ENCODE measurements at regions not wholly inside any gene's neighbourhood (a gene's known extent, or its start where the extent isn't known, plus 50 kb on each side); places are given as distances from the start of the nearest gene placed in this dataset.

DNA sequence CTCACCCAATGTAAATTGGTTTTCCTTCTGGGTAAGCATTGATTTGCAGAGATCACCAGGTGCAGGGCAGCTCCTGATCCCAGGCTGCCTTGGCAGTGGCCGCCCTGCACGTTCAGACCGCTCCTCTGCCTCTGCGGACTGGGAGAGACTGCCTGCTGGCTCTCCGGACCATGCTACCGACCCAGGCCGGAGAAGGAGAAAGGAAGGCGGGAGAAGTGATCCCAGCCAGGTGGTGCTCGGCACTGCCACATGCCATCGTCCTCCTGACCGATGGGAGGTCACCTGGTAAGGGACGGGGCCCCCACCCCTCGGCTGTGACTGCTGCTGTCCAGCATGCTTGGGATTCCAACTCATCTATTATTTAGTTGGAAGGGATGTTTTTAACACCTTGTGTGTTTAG is 108.1 kb upstream of the POU3F3 start:
- TF ChIP-seq, protein P1, sequence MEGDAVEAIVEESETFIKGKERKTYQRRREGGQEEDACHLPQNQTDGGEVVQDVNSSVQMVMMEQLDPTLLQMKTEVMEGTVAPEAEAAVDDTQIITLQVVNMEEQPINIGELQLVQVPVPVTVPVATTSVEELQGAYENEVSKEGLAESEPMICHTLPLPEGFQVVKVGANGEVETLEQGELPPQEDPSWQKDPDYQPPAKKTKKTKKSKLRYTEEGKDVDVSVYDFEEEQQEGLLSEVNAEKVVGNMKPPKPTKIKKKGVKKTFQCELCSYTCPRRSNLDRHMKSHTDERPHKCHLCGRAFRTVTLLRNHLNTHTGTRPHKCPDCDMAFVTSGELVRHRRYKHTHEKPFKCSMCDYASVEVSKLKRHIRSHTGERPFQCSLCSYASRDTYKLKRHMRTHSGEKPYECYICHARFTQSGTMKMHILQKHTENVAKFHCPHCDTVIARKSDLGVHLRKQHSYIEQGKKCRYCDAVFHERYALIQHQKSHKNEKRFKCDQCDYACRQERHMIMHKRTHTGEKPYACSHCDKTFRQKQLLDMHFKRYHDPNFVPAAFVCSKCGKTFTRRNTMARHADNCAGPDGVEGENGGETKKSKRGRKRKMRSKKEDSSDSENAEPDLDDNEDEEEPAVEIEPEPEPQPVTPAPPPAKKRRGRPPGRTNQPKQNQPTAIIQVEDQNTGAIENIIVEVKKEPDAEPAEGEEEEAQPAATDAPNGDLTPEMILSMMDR (IDR thresholded peaks at IDR 0.05) = no peak
- TF ChIP-seq POLR2AphosphoS5 (IDR thresholded peaks at IDR 0.05) = no peak
